ENCODE measurements at regions not wholly inside any gene's neighbourhood (a gene's known extent, or its start where the extent isn't known, plus 50 kb on each side); places are given as distances from the start of the nearest gene placed in this dataset.

DNA sequence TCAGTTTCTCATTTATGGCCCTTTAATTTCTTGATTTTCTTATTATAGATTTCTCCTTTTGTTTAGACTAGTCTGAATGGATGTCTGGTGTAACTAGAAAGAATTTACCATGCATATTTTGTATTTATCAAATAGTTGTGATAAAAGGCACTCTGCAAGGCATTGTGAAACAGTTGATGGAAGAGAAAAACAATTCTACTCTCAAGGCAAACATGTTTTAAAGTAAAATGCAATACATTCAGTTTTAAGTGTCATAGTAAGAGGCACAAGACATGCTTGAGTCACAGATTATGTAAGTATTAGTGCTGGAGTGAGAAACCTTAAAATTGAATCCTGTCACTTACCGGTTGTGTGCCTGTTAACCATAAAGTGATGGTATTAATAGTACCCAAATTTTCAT lies 283.3 kb upstream of the DKK2 start:
- Histone ChIP-seq H3K27ac (ENCODE audit: low read length) (no peak overlapping the region), H3K36me3 (ENCODE audit: control insufficient read depth, insufficient read depth, low read length) (no peaks in the 10 kb centered on the region), H3K4me3 (ENCODE audit: low read length) (no peak overlapping the region), H3K9me3 (ENCODE audit: control insufficient read depth, low read depth, low read length) (no peaks in the 10 kb centered on the region), H3K4me1 (ENCODE audit: control insufficient read depth, insufficient read depth, low read length) (no peaks in the 10 kb centered on the region), H3K27me3 (ENCODE audit: control insufficient read depth, insufficient read depth, low read length) (no peaks in the 10 kb centered on the region)
- WGBS (ENCODE audit: insufficient coverage, low lambda C conversion rate), result no CpG with 5 or more reads among the region's 1 CpG
- DNase-seq, result no peak

- Histone ChIP-seq H3K4me1 (ENCODE audit: control insufficient read depth, insufficient read depth, low read length) (no peaks in the 10 kb centered on the region), H3K27ac (ENCODE audit: low read length) (no peak overlapping the region), H3K9me3 (ENCODE audit: control insufficient read depth, low read depth, low read length) (no peaks in the 10 kb centered on the region), H3K36me3 (ENCODE audit: control insufficient read depth, insufficient read depth, low read length) (no peaks in the 10 kb centered on the region), H3K27me3 (ENCODE audit: control insufficient read depth, insufficient read depth, low read length) (no peaks in the 10 kb centered on the region), H3K4me3 (ENCODE audit: low read length) (no peak overlapping the region)
- DNase-seq, result no peak
- no CpG with 5 or more reads among the region's 1 CpG for WGBS (ENCODE audit: insufficient coverage, low lambda C conversion rate)
Measured at GRCh38 chr4:107318078-107318477, 282.0 kb upstream of the DKK2 start.

DNA sequence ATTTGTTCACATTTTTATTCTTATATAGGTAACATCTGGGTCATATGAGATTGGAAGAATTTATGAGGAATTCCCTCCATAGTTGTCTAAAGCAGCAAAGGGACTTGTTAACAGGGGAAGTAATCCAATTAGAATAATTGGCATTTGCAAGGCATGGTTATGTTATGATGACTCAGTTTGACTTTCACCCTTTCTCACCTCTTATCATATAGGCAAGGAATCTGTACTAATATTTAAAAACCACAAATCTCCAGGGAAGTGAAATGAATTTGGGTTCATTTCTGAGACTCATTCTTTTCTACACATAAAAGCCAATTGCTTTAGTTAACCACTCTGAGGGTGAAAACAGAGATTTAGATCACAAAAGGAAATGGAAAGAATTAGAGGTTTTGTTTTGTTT lies 281.5 kb upstream of the DKK2 start:
- H3K4me1 ChIP-seq (ENCODE audit: control insufficient read depth, insufficient read depth, low read length), result no peaks in the 10 kb centered on the region
- no peak for DNase-seq

DNA sequence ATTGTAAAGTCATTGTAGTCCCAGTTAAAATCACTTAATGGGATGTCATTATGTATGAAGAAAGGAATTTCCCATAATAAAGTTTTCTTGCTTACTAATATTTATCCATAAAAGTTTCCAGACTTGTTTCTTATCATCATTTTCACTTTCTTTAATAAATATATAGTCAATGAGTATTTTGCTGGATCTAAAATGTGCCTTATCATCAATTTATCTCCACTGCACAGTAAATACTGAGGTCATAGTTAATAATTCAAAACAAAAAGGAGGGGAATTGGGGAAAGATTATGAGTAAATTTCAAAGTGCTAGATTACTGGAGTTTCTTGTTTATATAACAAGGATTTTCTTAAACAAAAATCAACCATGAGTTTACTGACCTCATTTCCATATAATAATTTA lies 279.5 kb upstream of the DKK2 start:
- Histone ChIP-seq H3K27ac (ENCODE audit: low read length) (no peak overlapping the region), H3K36me3 (ENCODE audit: control insufficient read depth, insufficient read depth, low read length) (no peaks in the 10 kb centered on the region), H3K9me3 (ENCODE audit: control insufficient read depth, low read depth, low read length) (no peaks in the 10 kb centered on the region), H3K27me3 (ENCODE audit: control insufficient read depth, insufficient read depth, low read length) (no peaks in the 10 kb centered on the region), H3K4me3 (ENCODE audit: low read length) (no peak overlapping the region), H3K4me1 (ENCODE audit: control insufficient read depth, insufficient read depth, low read length) (no peaks in the 10 kb centered on the region)
- no peak for DNase-seq

More for the DNA sequence above, 281.5 kb upstream of the DKK2 start:
- Histone ChIP-seq H3K4me3 (ENCODE audit: low read length) (no peak overlapping the region), H3K27me3 (ENCODE audit: control insufficient read depth, insufficient read depth, low read length) (no peaks in the 10 kb centered on the region), H3K9me3 (ENCODE audit: control insufficient read depth, low read depth, low read length) (no peaks in the 10 kb centered on the region), H3K36me3 (ENCODE audit: control insufficient read depth, insufficient read depth, low read length) (no peaks in the 10 kb centered on the region), H3K27ac (ENCODE audit: low read length) (no peak overlapping the region)

DNA sequence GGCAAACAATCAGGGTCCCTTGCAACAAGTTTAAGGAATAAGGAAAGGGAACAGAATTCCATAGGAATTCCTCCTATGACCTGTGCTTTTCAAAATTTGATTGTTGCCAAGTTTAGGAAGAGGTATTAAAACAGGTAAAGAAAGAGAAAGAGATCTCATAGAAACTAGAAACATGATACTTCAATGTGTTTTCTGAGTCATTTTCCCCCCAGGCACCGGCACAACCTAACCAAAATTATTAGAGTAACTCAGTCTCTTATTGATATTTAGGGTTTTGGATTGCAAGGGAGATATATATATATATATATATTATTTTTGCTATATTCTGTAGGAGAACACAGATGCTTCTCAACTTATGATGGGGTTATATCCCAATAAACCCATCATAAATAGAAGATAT lies 278.0 kb upstream of the DKK2 start:
- Histone ChIP-seq H3K9me3 (ENCODE audit: control insufficient read depth, low read depth, low read length) (no peaks in the 10 kb centered on the region), H3K36me3 (ENCODE audit: control insufficient read depth, insufficient read depth, low read length) (no peaks in the 10 kb centered on the region), H3K4me1 (ENCODE audit: control insufficient read depth, insufficient read depth, low read length) (no peaks in the 10 kb centered on the region), H3K27me3 (ENCODE audit: control insufficient read depth, insufficient read depth, low read length) (no peaks in the 10 kb centered on the region), H3K27ac (ENCODE audit: low read length) (no peak overlapping the region), H3K4me3 (ENCODE audit: low read length) (no peak overlapping the region)
- no peak for DNase-seq
- no CpG with 5 or more reads among the region's 1 CpG for WGBS (ENCODE audit: insufficient coverage, low lambda C conversion rate)

DNA sequence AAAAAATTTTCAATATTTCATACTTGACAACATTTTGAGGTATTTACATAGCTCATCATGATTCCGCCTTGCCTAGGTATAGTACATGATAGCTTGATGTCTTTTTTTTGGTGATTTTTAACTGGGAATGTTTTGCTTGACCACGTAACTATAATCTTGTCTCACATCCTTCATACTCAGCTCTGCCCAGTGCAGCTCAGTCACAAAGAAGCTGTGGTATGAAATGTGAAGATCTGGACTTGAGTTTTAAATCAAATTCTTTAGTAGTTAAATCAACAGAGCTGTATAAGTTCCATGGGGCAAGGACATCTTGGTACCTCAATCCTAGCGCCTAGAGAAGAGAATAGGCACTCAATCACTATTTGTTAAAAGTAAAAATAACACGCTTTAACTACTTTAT lies 276.3 kb upstream of the DKK2 start:
- Histone ChIP-seq H3K4me1 (ENCODE audit: control insufficient read depth, insufficient read depth, low read length) (no peaks in the 10 kb centered on the region), H3K36me3 (ENCODE audit: control insufficient read depth, insufficient read depth, low read length) (no peaks in the 10 kb centered on the region), H3K27ac (ENCODE audit: low read length) (no peak overlapping the region), H3K9me3 (ENCODE audit: control insufficient read depth, low read depth, low read length) (no peaks in the 10 kb centered on the region), H3K27me3 (ENCODE audit: control insufficient read depth, insufficient read depth, low read length) (no peaks in the 10 kb centered on the region), H3K4me3 (ENCODE audit: low read length) (no peak overlapping the region)
- no peak for DNase-seq
- WGBS (ENCODE audit: insufficient coverage, low lambda C conversion rate), result 96% methylated on average over 3 of the region's 4 CpGs

GRCh38 chr4:107304699-107305286 lies 268.7 kb upstream of the DKK2 start:
- WGBS (ENCODE audit: insufficient coverage, low lambda C conversion rate), result no CpG with 5 or more reads among the region's 5 CpGs
- H3K36me3 ChIP-seq (ENCODE audit: control insufficient read depth, insufficient read depth, low read length), result no peaks in the 10 kb centered on the region
- H3K9me3 ChIP-seq (ENCODE audit: control insufficient read depth, low read depth, low read length), result peaks cover 7% of the 10 kb centered on the region
- DNase-seq, result no peak
- H3K4me3 ChIP-seq (ENCODE audit: low read length), result no peak overlapping the region
- no peaks in the 10 kb centered on the region for H3K27me3 ChIP-seq (ENCODE audit: control insufficient read depth, insufficient read depth, low read length)
- H3K27ac ChIP-seq (ENCODE audit: low read length), result no peak overlapping the region
- no peaks in the 10 kb centered on the region for H3K4me1 ChIP-seq (ENCODE audit: control insufficient read depth, insufficient read depth, low read length)

DNA sequence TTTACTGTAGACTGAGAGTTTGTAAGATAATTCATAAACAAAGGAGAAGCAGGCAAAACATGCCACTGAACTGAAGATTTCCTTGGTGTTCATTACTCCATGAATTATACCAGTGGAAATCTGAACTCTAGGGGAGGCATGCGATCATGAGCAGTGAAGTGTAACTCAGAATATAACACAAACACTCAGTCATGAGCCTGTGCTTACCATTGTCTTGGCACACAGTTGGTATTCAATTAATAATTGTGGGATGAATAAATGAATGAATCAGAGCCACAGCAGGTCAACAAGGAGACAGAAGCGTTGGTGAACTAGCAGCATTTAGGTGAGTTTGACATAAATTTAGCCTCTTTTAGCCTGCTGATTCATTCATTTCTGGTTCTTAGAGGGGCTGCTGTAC lies 263.5 kb upstream of the DKK2 start:
- DNase-seq, result no peak

DNA sequence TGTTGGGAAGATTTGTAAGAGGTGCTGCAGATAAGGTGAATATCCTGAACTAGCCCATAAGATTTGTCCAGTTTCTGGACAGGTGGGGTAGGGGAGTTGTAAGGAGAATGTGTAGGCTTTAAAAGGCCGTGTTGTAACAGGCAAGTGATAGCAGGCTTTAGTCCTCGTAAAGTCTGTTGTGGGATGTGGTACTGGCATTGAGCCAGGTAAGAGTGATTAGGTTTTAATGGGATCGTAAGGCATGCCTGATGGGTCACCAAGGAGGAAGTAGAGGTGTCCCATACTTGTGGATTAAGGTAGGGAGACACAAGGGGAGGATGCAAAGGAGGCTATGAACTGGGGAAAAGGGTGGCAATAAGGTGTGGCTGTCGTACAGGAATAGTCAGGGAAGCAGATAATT lies 256.9 kb upstream of the DKK2 start:
- H3K9me3 ChIP-seq (ENCODE audit: control insufficient read depth, low read depth, low read length), result peaks cover 4% of the 10 kb centered on the region
- no CpG with 5 or more reads among the region's 4 CpGs for WGBS (ENCODE audit: insufficient coverage, low lambda C conversion rate)
- no peaks in the 10 kb centered on the region for H3K4me1 ChIP-seq (ENCODE audit: control insufficient read depth, insufficient read depth, low read length)
- no peak overlapping the region for H3K4me3 ChIP-seq (ENCODE audit: low read length)
- no peak for DNase-seq
- H3K36me3 ChIP-seq (ENCODE audit: control insufficient read depth, insufficient read depth, low read length), result no peaks in the 10 kb centered on the region
- H3K27me3 ChIP-seq (ENCODE audit: control insufficient read depth, insufficient read depth, low read length), result no peaks in the 10 kb centered on the region
- no peak overlapping the region for H3K27ac ChIP-seq (ENCODE audit: low read length)

More for the DNA sequence above, 263.5 kb upstream of the DKK2 start:
- Histone ChIP-seq H3K27me3 (ENCODE audit: control insufficient read depth, insufficient read depth, low read length) (no peaks in the 10 kb centered on the region), H3K4me1 (ENCODE audit: control insufficient read depth, insufficient read depth, low read length) (no peaks in the 10 kb centered on the region), H3K9me3 (ENCODE audit: control insufficient read depth, low read depth, low read length) (peaks cover 2% of the 10 kb centered on the region), H3K27ac (ENCODE audit: low read length) (no peak overlapping the region), H3K36me3 (ENCODE audit: control insufficient read depth, insufficient read depth, low read length) (no peaks in the 10 kb centered on the region), H3K4me3 (ENCODE audit: low read length) (no peak overlapping the region)
- no CpG with 5 or more reads among the region's 2 CpGs for WGBS (ENCODE audit: insufficient coverage, low lambda C conversion rate)

DNA sequence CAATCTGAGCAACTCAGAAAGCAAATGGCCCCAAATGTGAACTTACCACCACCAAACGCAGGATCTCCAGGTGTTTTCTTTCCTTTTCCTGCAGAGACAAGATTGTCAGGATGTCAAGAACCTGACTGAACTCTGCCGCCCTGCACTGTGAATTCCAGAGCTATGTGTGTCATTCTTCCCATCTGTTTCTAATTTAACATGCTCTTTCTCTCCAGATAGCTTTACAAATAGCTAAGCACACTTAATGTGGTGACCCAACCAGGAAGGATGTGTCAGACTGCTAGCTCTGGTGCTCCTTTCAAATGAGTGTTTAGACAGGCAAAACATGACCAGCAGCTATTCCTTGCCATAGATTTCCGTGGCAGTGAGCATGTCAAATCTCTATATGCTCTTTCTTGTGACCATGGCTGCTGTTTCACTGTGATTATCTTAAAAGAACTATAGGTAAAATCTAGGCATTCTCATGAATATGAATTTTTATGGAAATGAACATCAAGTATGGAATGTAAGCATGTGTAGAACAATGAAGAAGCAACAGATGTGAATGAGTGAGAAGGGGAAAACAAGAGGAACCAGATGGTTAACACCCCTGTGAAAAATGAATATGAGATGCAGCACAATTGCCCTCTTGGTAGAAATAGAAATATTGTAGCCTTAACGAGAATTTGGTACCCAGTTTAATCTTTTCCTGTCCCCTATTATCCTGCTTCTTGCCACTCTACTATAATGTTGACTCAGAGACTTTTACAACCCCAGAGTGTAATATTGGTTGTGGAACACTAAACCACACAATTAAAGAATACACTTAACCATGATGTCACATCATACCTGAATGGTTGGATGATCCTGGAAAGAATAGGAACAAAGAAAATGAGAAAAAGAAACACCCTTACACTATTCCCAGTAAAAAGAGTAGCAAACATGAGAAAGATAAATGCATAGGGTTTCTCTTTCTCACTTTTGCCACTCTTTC lies 247.8 kb upstream of the DKK2 start:
- Histone ChIP-seq H3K4me1 (ENCODE audit: control insufficient read depth, insufficient read depth, low read length) (no peaks in the 10 kb centered on the region), H3K27me3 (ENCODE audit: control insufficient read depth, insufficient read depth, low read length) (no peaks in the 10 kb centered on the region), H3K4me3 (ENCODE audit: low read length) (no peak overlapping the region), H3K36me3 (ENCODE audit: control insufficient read depth, insufficient read depth, low read length) (no peaks in the 10 kb centered on the region), H3K27ac (ENCODE audit: low read length) (no peak overlapping the region), H3K9me3 (ENCODE audit: control insufficient read depth, low read depth, low read length) (no peaks in the 10 kb centered on the region)
- 55% methylated on average over 2 of the region's 4 CpGs for WGBS (ENCODE audit: insufficient coverage, low lambda C conversion rate)
- no peak for DNase-seq

GRCh38 chr4:107279733-107280132 lies 243.6 kb upstream of the DKK2 start:
- no peaks in the 10 kb centered on the region for H3K36me3 ChIP-seq (ENCODE audit: control insufficient read depth, insufficient read depth, low read length)
- no peak for DNase-seq
- H3K27ac ChIP-seq (ENCODE audit: low read length), result no peak overlapping the region
- no peak overlapping the region for H3K4me3 ChIP-seq (ENCODE audit: low read length)
- no peaks in the 10 kb centered on the region for H3K9me3 ChIP-seq (ENCODE audit: control insufficient read depth, low read depth, low read length)
- no peaks in the 10 kb centered on the region for H3K4me1 ChIP-seq (ENCODE audit: control insufficient read depth, insufficient read depth, low read length)
- H3K27me3 ChIP-seq (ENCODE audit: control insufficient read depth, insufficient read depth, low read length), result no peaks in the 10 kb centered on the region

Measured in large intestine (tissue), 3 donors.